ENCODE measurements at regions not wholly inside any gene's neighbourhood (a gene's known extent, or its start where the extent isn't known, plus 50 kb on each side); places are given as distances from the start of the nearest gene placed in this dataset.

DNA sequence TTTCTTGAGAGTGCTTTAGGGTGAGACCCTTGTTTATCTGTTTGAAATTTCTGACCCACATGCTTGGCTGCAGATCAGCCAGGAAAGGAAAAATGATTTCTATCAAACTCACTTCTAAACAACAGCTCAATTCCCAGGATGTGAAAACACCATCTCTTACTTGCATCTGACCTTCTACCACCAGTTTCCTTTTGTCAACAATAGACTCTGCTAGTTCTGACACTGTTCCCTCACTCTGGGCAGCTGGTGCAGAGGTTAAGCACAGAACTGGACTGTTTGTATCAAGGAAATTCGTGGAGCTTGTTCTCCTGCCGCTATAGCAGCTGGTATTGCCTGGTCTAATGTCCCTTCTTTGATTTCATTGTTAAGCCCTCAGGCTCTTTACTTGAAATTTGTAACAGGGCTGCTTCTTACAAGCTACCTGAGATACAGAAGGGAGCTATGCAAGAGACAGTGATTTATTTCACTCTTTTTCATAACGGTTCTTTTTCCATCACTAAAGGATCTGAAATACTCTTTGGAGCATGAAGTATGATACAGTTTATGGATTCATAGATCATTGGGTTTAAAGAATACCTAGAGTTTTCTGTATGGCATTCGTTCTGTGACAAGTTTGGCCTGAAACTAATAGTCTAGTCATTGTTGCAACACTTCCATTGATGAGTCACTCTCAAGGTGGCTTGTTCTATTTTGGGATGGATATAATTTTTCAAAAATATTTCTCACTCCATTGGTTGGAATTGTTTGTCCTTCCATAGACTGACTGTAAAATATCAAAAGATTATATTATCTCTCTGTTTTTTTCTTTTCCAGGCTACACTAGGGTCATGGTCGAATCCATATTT, 178.2 kb upstream of the ZC3H12C start:
- Histone ChIP-seq H3K9ac (no peak overlapping the region), H3K4me1 (no peaks in the 10 kb centered on the region), H4K20me1 (ENCODE audit: low read depth) (no peaks in the 10 kb centered on the region), H3K36me3 (no peaks in the 10 kb centered on the region), H3K4me3 (no peak overlapping the region), H3K79me2 (ENCODE audit: low read depth) (no peaks in the 10 kb centered on the region), H3K9me3 (ENCODE audit: low read depth) (no peaks in the 10 kb centered on the region), H3K27me3 (no peaks in the 10 kb centered on the region), H3F3A (ENCODE audit: low read depth) (no peaks in the 10 kb centered on the region), H2AFZ (replicated peaks) (no peak overlapping the region), H3K4me2 (no peak overlapping the region), H3K27ac (no peak overlapping the region)
- Mint-ChIP-seq H3K36me3 (no peaks in the 10 kb centered on the region), H3K4me3 (no peak overlapping the region), H3K27me3 (ENCODE audit: insufficient read depth, low read depth) (no peaks in the 10 kb centered on the region), H3K4me1 (no peaks in the 10 kb centered on the region), H3K27ac (no peak overlapping the region), H3K9me3 (peaks cover 7% of the 10 kb centered on the region)
- TF ChIP-seq EZH2 (IDR thresholded peaks at IDR 0.05): no peak
- TF ChIP-seq CTCF (IDR thresholded peaks at IDR 0.05): no peak
- no peak for TF ChIP-seq EZH2phosphoT487 (IDR thresholded peaks at IDR 0.05)
- DNase-seq (ENCODE audit: low spot score): no peak

DNA sequence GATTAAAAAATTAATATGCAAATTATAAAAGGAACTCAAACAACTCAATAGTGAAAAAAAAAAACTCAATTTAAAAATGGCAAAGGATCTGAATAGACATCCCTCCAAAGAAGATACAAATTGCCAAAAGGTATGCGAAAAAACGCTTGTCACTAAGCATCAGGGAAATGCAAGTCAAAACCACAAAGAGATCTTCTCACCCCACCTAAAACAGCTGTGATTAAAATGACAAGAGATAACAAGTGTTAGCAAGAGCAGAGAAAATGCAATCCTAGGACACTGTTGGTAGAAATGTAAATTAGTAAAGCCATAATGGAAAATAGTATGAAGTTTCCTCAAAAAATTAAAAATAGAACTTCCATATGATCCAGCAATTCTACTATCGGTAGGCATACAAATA, 166.3 kb upstream of the ZC3H12C start:
- Mint-ChIP-seq H3K27ac (no peak overlapping the region), H3K9me3 (peaks cover 34% of the 10 kb centered on the region), H3K27me3 (ENCODE audit: insufficient read depth, low read depth) (peaks cover 5% of the 10 kb centered on the region), H3K4me1 (no peaks in the 10 kb centered on the region), H3K4me3 (no peak overlapping the region), H3K36me3 (peaks cover 2% of the 10 kb centered on the region)
- peaks cover 4% of the 10 kb centered on the region for H3K9me3 ChIP-seq (ENCODE audit: low read depth)
- no peaks in the 10 kb centered on the region for H3K27me3 ChIP-seq
- TF ChIP-seq EZH2 (IDR thresholded peaks at IDR 0.05): no peak
- no peak for TF ChIP-seq CTCF (IDR thresholded peaks at IDR 0.05)
- TF ChIP-seq EZH2phosphoT487 (IDR thresholded peaks at IDR 0.05): no peak
- no peak overlapping the region for H3K4me3 ChIP-seq
- no peak overlapping the region for H3K9ac ChIP-seq
- no peak overlapping the region for H3K4me2 ChIP-seq
- H3K79me2 ChIP-seq (ENCODE audit: low read depth): no peaks in the 10 kb centered on the region
- no peaks in the 10 kb centered on the region for H3K4me1 ChIP-seq
- H3K27ac ChIP-seq: no peak overlapping the region
- no peaks in the 10 kb centered on the region for H4K20me1 ChIP-seq (ENCODE audit: low read depth)
- H2AFZ ChIP-seq (replicated peaks): no peak overlapping the region
- no peak for DNase-seq (ENCODE audit: low spot score)
- H3K36me3 ChIP-seq: no peaks in the 10 kb centered on the region
- no peaks in the 10 kb centered on the region for H3F3A ChIP-seq (ENCODE audit: low read depth)

DNA sequence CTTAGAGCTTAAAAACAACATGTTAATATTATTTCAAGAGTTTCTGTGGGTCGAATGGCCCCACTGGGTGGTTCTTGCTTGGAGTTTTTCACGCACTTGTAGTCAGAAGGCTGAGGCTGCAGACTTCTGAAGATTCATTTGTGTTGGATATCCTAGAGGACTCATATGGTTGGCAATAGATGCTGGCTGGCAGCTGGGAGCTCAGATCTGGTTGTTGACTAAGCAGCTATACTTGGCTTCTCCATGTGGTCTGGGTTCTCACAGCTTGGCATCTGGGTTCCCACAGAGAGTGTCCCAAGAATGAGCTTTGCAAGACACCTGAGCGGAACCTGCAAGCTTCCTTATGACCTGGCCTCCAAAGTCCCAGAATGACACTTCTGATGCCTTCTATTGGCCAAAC, 163.9 kb upstream of the ZC3H12C start:
- DNase-seq (ENCODE audit: low spot score): no peak
- Histone ChIP-seq H3K79me2 (ENCODE audit: low read depth) (no peaks in the 10 kb centered on the region), H3K4me2 (no peak overlapping the region), H2AFZ (replicated peaks) (no peak overlapping the region), H3K27me3 (no peaks in the 10 kb centered on the region), H3K9me3 (ENCODE audit: low read depth) (peaks cover 4% of the 10 kb centered on the region), H3K4me1 (no peaks in the 10 kb centered on the region), H3K36me3 (no peaks in the 10 kb centered on the region), H3K9ac (no peak overlapping the region), H3F3A (ENCODE audit: low read depth) (no peaks in the 10 kb centered on the region), H3K4me3 (no peak overlapping the region), H4K20me1 (ENCODE audit: low read depth) (no peaks in the 10 kb centered on the region), H3K27ac (no peak overlapping the region)
- Mint-ChIP-seq H3K4me1 (no peaks in the 10 kb centered on the region), H3K27ac (no peak overlapping the region), H3K9me3 (peaks cover 29% of the 10 kb centered on the region), H3K36me3 (peaks cover 2% of the 10 kb centered on the region), H3K4me3 (no peak overlapping the region), H3K27me3 (ENCODE audit: insufficient read depth, low read depth) (peaks cover 5% of the 10 kb centered on the region)
- TF ChIP-seq EZH2 (IDR thresholded peaks at IDR 0.05) (no peak), EZH2phosphoT487 (IDR thresholded peaks at IDR 0.05) (no peak), CTCF (IDR thresholded peaks at IDR 0.05) (no peak)
